ENCODE measurements at regions not wholly inside any gene's neighbourhood (a gene's known extent, or its start where the extent isn't known, plus 50 kb on each side); places are given as distances from the start of the nearest gene placed in this dataset.

DNA sequence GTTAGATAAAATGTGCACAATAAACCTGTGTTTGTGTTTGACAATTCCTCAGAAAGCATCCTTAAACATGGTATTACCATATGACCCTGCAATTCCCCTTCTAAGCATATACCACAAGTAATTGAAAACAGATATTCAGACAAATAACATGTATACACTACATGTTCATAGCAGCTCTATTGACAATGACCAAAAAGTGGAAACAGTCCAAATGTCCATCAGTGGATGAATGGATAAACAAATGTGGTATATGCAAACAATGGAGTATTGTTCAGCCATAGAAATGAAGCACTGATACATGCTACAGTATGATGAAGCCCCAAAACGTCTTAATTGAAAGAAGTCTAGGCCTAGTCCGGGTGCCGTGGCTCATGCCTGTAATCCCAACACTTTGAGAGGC, 280.1 kb downstream of the OTUD1 start:
- no peaks in the 10 kb centered on the region for H3K36me3 ChIP-seq
- H3K9me3 ChIP-seq = no peaks in the 10 kb centered on the region
- H3K27me3 ChIP-seq = peaks cover 4% of the 10 kb centered on the region
- no peak overlapping the region for H3K27ac ChIP-seq
- no peak overlapping the region for H3K4me3 ChIP-seq (ENCODE audit: low read depth in 1 of 2, low read length in 1 of 2)
- TF ChIP-seq, protein P1, sequence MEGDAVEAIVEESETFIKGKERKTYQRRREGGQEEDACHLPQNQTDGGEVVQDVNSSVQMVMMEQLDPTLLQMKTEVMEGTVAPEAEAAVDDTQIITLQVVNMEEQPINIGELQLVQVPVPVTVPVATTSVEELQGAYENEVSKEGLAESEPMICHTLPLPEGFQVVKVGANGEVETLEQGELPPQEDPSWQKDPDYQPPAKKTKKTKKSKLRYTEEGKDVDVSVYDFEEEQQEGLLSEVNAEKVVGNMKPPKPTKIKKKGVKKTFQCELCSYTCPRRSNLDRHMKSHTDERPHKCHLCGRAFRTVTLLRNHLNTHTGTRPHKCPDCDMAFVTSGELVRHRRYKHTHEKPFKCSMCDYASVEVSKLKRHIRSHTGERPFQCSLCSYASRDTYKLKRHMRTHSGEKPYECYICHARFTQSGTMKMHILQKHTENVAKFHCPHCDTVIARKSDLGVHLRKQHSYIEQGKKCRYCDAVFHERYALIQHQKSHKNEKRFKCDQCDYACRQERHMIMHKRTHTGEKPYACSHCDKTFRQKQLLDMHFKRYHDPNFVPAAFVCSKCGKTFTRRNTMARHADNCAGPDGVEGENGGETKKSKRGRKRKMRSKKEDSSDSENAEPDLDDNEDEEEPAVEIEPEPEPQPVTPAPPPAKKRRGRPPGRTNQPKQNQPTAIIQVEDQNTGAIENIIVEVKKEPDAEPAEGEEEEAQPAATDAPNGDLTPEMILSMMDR (IDR thresholded peaks at IDR 0.05) = no peak
- no peaks in the 10 kb centered on the region for H3K4me1 ChIP-seq (ENCODE audit: control insufficient read depth in 1 of 2, insufficient read depth in 1 of 2, low read depth in 1 of 2, low read length in 1 of 2)

GRCh38 chr10:23723796-23724195, 284.9 kb downstream of the OTUD1 start:
- TF ChIP-seq, protein P1 (IDR thresholded peaks at IDR 0.05) = no peak
- Histone ChIP-seq H3K9me3 (no peaks in the 10 kb centered on the region), H3K27ac (no peak overlapping the region), H3K27me3 (no peaks in the 10 kb centered on the region), H3K4me3 (ENCODE audit: low read depth in 1 of 2, low read length in 1 of 2) (no peak overlapping the region), H3K36me3 (no peaks in the 10 kb centered on the region), H3K4me1 (ENCODE audit: control insufficient read depth in 1 of 2, insufficient read depth in 1 of 2, low read depth in 1 of 2, low read length in 1 of 2) (no peaks in the 10 kb centered on the region)

DNA sequence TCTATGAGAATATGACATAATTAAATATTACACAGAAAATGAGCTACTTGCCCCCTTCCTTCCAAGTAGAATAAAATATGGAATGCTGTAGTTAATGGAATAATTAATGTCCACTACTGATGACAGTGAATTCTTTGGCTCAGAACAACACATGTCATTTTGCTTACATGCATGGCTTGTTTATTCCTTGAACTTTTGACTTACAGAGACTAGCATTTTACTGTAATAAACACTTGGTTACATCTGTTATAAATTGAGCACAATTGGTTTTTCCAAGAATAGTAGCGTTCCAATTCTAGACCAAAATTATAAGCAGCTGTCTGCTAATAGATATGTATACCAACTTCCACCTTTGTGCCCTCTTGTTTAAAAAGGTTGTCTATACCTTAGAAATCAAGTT, 286.7 kb downstream of the OTUD1 start:
- H3K36me3 ChIP-seq = no peaks in the 10 kb centered on the region
- TF ChIP-seq, protein P1 (IDR thresholded peaks at IDR 0.05) = no peak

GRCh38 chr10:23742368-23742767, 303.5 kb downstream of the OTUD1 start:
- H3K4me3 ChIP-seq (ENCODE audit: low read depth in 1 of 2, low read length in 1 of 2) = no peak overlapping the region
- H3K27ac ChIP-seq = no peak overlapping the region
- no peaks in the 10 kb centered on the region for H3K9me3 ChIP-seq
- H3K27me3 ChIP-seq = no peaks in the 10 kb centered on the region
- H3K4me1 ChIP-seq (ENCODE audit: control insufficient read depth in 1 of 2, insufficient read depth in 1 of 2, low read depth in 1 of 2, low read length in 1 of 2) = no peaks in the 10 kb centered on the region
- no peaks in the 10 kb centered on the region for H3K36me3 ChIP-seq
- TF ChIP-seq, protein P1 (IDR thresholded peaks at IDR 0.05) = no peak

More for the DNA sequence above, 286.7 kb downstream of the OTUD1 start:
- Histone ChIP-seq H3K27me3 (no peaks in the 10 kb centered on the region), H3K9me3 (no peaks in the 10 kb centered on the region), H3K4me1 (ENCODE audit: control insufficient read depth in 1 of 2, insufficient read depth in 1 of 2, low read depth in 1 of 2, low read length in 1 of 2) (no peaks in the 10 kb centered on the region), H3K4me3 (ENCODE audit: low read depth in 1 of 2, low read length in 1 of 2) (no peak overlapping the region), H3K27ac (no peak overlapping the region)

GRCh38 chr10:23742807-23743206, 303.9 kb downstream of the OTUD1 start:
- Histone ChIP-seq H3K4me1 (ENCODE audit: control insufficient read depth in 1 of 2, insufficient read depth in 1 of 2, low read depth in 1 of 2, low read length in 1 of 2) (no peaks in the 10 kb centered on the region), H3K27ac (no peak overlapping the region), H3K27me3 (no peaks in the 10 kb centered on the region), H3K4me3 (ENCODE audit: low read depth in 1 of 2, low read length in 1 of 2) (no peak overlapping the region), H3K36me3 (no peaks in the 10 kb centered on the region), H3K9me3 (no peaks in the 10 kb centered on the region)
- TF ChIP-seq, protein P1 (IDR thresholded peaks at IDR 0.05) = no peak

- TF ChIP-seq, protein P1 (IDR thresholded peaks at IDR 0.05) = no peak
- no peak overlapping the region for H3K27ac ChIP-seq
- H3K4me1 ChIP-seq (ENCODE audit: control insufficient read depth in 1 of 2, insufficient read depth in 1 of 2, low read depth in 1 of 2, low read length in 1 of 2) = no peaks in the 10 kb centered on the region
- no peaks in the 10 kb centered on the region for H3K9me3 ChIP-seq
- peaks cover 7% of the 10 kb centered on the region for H3K27me3 ChIP-seq
- H3K4me3 ChIP-seq (ENCODE audit: low read depth in 1 of 2, low read length in 1 of 2) = no peak overlapping the region
- no peaks in the 10 kb centered on the region for H3K36me3 ChIP-seq
These were observed 315.3 kb downstream of the OTUD1 start for GRCh38 chr10:23754179-23754578.

Data from neutrophil (primary cell).